ENCODE measurements at regions not wholly inside any gene's neighbourhood (a gene's known extent, or its start where the extent isn't known, plus 50 kb on each side); places are given as distances from the start of the nearest gene placed in this dataset.

GRCh38 chr1:228938537-228938901, 203.2 kb downstream of the RHOU start:
- no peak for DNase-seq (ENCODE audit: low read depth)
- TF ChIP-seq CTCF (IDR thresholded peaks at IDR 0.05; ENCODE audit: low read length, missing control alignments), result no peak
- H3K4me3 ChIP-seq (replicated peaks; ENCODE audit: low read depth, low read length), result no peak overlapping the region

GRCh38 chr1:228939001-228939691, 203.9 kb downstream of the RHOU start:
- DNase-seq (ENCODE audit: low read depth), result no peak
- TF ChIP-seq CTCF (IDR thresholded peaks at IDR 0.05; ENCODE audit: low read length, missing control alignments), result no peak
- H3K4me3 ChIP-seq (replicated peaks; ENCODE audit: low read depth, low read length), result no peak overlapping the region

GRCh38 chr1:228939881-228940392, 204.7 kb downstream of the RHOU start:
- TF ChIP-seq CTCF (IDR thresholded peaks at IDR 0.05; ENCODE audit: low read length, missing control alignments), result no peak
- no peak overlapping the region for H3K4me3 ChIP-seq (replicated peaks; ENCODE audit: low read depth, low read length)
- no peak for DNase-seq (ENCODE audit: low read depth)

- no peak for TF ChIP-seq CTCF (IDR thresholded peaks at IDR 0.05; ENCODE audit: low read length, missing control alignments)
- no peak overlapping the region for H3K4me3 ChIP-seq (replicated peaks; ENCODE audit: low read depth, low read length)
- DNase-seq (ENCODE audit: low read depth), result no peak
Measured at GRCh38 chr1:228940526-228940925, 205.2 kb downstream of the RHOU start.

- no peak for TF ChIP-seq CTCF (IDR thresholded peaks at IDR 0.05; ENCODE audit: low read length, missing control alignments)
- peak; percentile 22 for DNase-seq (ENCODE audit: low read depth)
- H3K4me3 ChIP-seq (replicated peaks; ENCODE audit: low read depth, low read length), result no peak overlapping the region
Measured at GRCh38 chr1:228940926-228941325, 205.6 kb downstream of the RHOU start.

- H3K4me3 ChIP-seq (replicated peaks; ENCODE audit: low read depth, low read length), result no peak overlapping the region
- DNase-seq (ENCODE audit: low read depth), result no peak
- no peak for TF ChIP-seq CTCF (IDR thresholded peaks at IDR 0.05; ENCODE audit: low read length, missing control alignments)
Measured at GRCh38 chr1:228941666-228942065, 206.4 kb downstream of the RHOU start.

GRCh38 chr1:228943436-228943835, 208.2 kb downstream of the RHOU start:
- no peak overlapping the region for H3K4me3 ChIP-seq (replicated peaks; ENCODE audit: low read depth, low read length)
- no peak for TF ChIP-seq CTCF (IDR thresholded peaks at IDR 0.05; ENCODE audit: low read length, missing control alignments)
- no peak for DNase-seq (ENCODE audit: low read depth)
